ENCODE measurements at regions not wholly inside any gene's neighbourhood (a gene's known extent, or its start where the extent isn't known, plus 50 kb on each side); places are given as distances from the start of the nearest gene placed in this dataset.

DNA sequence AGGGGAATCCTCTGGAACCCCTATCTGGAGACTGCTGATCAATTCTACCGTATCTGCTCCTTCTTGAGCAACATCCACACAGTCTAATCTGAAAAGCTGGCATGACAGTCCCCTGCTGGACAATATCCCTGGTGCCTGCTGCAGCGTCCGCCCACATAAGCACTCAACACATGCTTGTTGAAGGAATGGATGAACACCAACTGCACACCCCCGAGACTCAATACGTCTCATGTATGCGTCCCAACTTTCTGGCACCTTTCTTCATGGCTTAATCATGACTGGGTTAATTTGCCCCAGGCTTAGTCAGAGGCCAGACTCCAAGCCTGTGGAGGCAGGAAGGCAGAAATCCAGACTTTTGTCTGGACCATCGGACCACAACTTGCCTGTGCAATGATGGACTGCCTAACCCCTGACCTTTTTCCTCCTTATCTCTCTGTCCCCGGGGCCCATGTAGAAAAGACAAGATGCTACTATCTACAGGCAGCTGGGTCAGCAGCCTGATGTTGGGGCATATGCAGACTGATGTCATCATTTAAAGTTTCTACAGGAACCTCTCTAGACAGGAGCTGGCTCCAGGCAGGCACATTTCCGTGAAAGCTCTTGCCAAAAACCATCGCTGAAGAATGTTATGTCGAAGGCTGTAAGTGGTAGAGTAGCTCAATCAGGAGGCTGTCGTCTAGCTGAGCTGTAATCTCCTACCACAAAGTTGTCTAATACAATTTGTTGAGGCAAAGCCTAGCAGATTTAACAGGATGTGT lies 114.1 kb upstream of the TPM1 start:
- TF ChIP-seq CTCF (IDR thresholded peaks at IDR 0.05; ENCODE audit: low read depth, low read length, missing input control) (peak; percentile 39), RAD21 (IDR thresholded peaks at IDR 0.05) (peak; percentile 64 to 68)
- TF ChIP-seq, protein P1, sequence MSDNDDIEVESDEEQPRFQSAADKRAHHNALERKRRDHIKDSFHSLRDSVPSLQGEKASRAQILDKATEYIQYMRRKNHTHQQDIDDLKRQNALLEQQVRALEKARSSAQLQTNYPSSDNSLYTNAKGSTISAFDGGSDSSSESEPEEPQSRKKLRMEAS (IDR thresholded peaks at IDR 0.05): no peak

All from liver (tissue), 3 donors.